Activated naive CD4-positive, alpha-beta T cell treated with anti-CD3 and anti-CD28 coated beads, Interleukin-2, amount 50 U/mL, for 72 hours (primary cell): ENCODE measurements at regions not wholly inside any gene's neighbourhood (a gene's known extent, or its start where the extent isn't known, plus 50 kb on each side); places are given as distances from the start of the nearest gene placed in this dataset.
"Not testable (repeated sequence)": the region's sequence is repeated elsewhere in the genome, so short reads cannot be mapped to it uniquely, and the experiment has no call there.

Experiments
- ATAC-seq, 2 donors: fragments of 150-1000 bp; cut with Tn5 transposase; 2 replicates each; pipeline ENCODE4 v1.10.0; 2021; ENCODE audit warnings: mild to moderate bottlenecking in 2 of 2, moderate library complexity in 2 of 2
- DNase-seq, 2 donors: peaks; one replicate each; pipeline ENCODE4 v3.0.0; 2021 to 2022; ENCODE audit warnings: low spot score in 2 of 2
- H3K27ac Mint-ChIP-seq, 2 donors: one replicate each; pipeline ENCODE4 v1.8.0; 2022; ENCODE audit warnings: mild to moderate bottlenecking in 2 of 2, mixed read lengths in 2 of 2
- H3K36me3 Mint-ChIP-seq, 2 donors: one replicate each; pipeline ENCODE4 v1.8.0; 2022; ENCODE audit warnings: mixed read lengths in 2 of 2
- H3K9me3 Mint-ChIP-seq, 2 donors: one replicate each; pipeline ENCODE4 v1.8.0; 2022; ENCODE audit warnings: mixed read lengths in 2 of 2

DNA sequence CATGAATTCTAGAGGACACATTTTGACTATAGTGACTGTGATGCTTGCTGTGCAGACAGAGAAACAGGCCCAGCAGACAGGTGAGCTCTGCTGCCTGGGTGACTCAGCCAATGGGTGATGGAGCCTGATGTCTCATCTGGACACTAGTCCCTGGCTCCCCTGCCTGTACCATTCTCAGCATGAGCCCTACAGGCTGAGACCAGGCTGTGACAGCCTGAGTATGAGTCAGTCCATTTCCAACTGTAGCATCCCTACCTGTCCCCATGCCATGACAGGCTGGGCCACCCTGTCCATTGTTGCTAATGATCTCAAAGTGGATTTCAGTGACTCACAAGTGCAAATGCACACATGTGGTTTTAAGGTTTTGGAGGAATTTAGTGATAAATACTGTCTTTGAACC lies 102.5 kb upstream of the EEF2KMT start:
- H3K27ac Mint-ChIP-seq: no peak overlapping the region
- no peak for DNase-seq
- no peaks in the 10 kb centered on the region for H3K36me3 Mint-ChIP-seq
- no peaks in the 10 kb centered on the region for H3K9me3 Mint-ChIP-seq
- no peak for ATAC-seq

DNA sequence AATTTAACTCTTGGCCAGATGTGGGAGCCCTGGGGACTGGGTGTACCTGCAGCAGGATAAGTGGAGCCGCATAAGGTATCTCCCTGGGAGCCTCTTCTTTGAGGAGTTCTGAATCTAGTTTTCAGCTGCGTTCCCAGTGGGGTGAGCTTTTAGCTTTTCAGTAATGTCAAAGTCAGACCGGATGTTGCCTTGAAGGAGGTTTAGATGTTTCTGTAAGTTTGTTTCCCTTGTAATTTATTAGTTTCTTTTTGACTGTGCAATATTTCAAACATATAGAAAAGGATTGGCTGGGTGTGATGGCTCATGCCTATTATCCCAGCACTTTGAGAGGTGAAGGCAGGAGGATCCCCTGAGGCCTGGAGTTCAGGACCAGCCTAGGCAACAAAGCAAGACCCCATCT lies 98.6 kb upstream of the EEF2KMT start:
- H3K27ac Mint-ChIP-seq: no peak overlapping the region
- ATAC-seq (no peak), DNase-seq (no peak)
- no peaks in the 10 kb centered on the region for H3K36me3 Mint-ChIP-seq
- H3K9me3 Mint-ChIP-seq: no peaks in the 10 kb centered on the region

DNA sequence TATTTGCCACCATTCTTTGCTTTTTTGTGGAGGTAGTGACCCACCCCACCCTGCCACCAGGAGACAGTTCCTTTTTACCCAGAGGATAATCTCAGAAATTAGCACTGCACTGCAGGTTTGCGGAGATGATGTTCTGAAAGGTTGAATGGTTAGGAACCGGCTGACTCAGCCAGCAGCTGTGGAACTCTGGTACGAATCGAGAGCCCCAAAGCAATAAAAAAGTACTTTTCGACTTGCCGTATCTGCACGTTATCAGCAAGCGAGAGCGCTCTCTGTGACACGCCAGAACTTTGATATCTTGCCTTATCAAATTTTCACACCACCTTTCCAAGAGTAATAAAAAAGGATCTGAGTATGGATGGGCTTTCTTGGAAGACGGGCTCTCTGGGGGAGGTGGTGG lies 96.3 kb upstream of the EEF2KMT start:
- no peaks in the 10 kb centered on the region for H3K9me3 Mint-ChIP-seq

DNA sequence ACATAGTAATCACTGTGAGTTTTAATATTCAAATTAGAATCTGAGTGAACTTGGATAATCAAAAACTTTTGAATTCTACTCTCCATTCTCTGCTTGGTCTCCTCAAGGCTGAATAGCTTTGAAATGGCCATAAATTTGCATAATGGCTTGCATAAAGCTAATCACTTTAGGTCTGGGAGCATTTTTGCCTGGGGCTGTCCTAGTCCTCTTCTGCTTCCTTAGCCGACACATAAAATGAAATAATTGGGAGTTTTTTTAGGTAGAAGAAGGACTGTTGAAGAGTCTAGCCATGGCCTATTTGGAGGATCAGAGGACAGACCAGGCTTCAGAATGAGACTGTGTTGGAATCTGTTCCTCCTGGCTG lies 91.4 kb upstream of the EEF2KMT start:
- Mint-ChIP-seq H3K36me3 (no peaks in the 10 kb centered on the region), H3K9me3 (no peaks in the 10 kb centered on the region), H3K27ac (no peak overlapping the region)
- DNase-seq (no peak), ATAC-seq (no peak)

More for the DNA sequence above, 96.3 kb upstream of the EEF2KMT start:
- ATAC-seq (no peak), DNase-seq (no peak)
- H3K27ac Mint-ChIP-seq: no peak overlapping the region
- no peaks in the 10 kb centered on the region for H3K36me3 Mint-ChIP-seq

DNA sequence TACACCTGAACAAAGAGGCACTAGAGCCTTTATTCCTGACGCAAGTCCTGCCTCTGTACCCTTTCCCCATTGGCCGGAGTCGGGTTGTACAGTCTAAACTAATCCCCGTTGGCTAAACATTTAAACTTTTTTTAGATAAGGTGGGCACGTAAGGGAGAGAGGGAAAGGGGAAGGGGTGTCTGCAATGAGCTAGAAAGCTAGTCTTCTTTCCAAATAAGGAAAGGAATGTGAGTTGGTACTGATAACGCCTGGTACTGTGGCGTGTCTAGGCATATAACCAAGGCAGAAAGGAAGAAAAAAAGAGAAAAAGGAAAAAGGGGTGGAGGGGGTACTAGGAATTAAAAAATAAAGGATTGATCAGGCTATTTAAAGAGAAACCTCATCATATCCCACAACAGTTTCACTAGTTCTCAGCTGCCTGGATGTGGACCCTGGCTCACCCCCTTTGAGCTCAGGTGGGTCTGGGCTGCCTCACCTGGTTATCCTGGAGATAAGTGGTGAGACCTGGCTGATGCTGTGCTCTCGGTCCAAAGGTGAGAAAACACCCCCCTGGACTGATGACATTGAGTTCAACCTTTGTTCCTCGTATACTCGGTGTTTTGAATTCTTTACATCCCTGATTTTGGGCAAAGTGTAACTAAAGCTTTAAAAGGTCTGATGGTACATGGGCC lies 90.9 kb upstream of the EEF2KMT start:
- Mint-ChIP-seq H3K27ac (no peak overlapping the region), H3K36me3 (no peaks in the 10 kb centered on the region), H3K9me3 (no peaks in the 10 kb centered on the region)
- ATAC-seq (no peak), DNase-seq (no peak)

DNA sequence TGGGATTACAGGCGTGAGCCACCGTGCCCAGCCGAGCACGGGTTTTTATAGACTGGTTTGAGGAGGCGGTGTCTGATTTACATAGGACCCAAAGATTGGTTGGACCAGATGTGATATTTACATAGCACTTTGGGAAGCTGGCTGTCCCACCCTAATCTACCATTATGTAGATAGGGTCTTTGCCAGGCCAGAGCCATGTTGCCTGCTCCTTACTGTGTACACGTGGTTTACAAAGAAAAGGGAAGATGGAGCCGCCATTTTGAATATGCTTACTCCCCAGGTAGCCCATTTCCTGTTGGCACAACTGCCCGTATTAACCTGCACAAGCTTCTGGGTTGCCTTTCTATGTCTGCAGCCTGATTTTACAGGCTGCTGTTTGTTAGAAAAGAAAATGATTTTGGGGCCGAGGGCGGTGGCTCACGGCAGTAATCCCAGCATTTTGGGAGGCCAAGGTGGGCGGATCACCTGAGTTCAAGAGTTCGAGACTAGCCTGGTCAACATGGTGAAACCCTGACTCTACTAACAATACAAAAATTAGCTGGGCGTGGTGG lies 89.9 kb upstream of the EEF2KMT start:
- Mint-ChIP-seq H3K27ac (no peak overlapping the region), H3K36me3 (no peaks in the 10 kb centered on the region), H3K9me3 (no peaks in the 10 kb centered on the region)
- DNase-seq (no peak), ATAC-seq (no peak)

DNA sequence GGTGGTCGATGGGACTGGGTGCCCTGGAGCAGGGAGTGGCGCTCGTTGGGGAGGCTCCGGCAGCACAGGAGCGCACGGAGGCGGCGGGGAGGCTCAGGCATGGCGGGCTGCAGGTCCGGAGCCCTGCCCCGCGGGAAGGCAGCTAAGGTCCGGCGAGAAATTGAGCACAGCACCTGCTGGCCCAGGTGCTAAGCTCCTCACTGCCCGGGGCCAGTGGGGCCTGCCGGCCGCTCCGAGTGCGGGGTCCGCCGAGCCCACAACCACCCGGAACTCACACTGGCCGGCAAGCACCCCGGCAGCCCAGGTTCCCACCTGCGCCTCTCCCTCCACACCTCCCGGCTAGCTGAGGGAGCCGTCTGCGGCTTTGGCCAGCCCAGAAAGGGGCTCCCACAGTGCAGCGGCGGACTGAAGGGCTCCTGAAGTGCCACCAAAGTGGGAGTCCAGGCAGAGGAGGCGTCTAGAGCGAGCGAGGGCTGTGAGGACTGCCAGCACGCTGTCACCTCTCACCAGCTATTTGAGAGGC lies 88.8 kb upstream of the EEF2KMT start:
- H3K9me3 Mint-ChIP-seq: no peaks in the 10 kb centered on the region
- H3K36me3 Mint-ChIP-seq: no peaks in the 10 kb centered on the region
- H3K27ac Mint-ChIP-seq: no peak overlapping the region
- DNase-seq (no peak), ATAC-seq (no peak)

DNA sequence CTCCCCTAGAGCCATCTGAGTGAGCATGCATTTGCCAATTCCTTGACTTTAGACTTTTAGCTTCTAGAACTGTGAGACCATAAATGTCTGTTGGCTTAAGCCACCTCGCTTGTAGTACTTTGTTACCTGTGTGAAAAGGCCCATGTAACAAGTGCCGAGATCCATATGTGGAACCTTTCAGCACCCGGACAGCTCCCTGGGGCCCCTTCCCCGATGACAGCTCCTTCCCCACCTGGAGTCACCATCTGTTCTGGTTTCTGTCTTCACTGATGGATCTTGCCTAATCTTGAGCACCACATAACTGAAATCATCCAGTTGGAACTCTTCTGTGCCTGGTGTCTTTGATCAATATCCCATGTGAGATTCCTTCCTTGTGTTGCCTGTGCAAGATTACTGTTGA lies 78.9 kb upstream of the EEF2KMT start:
- DNase-seq: no peak
- ATAC-seq: no peak
- peaks cover 14 to 16% of the 10 kb centered on the region in 2 donors for H3K9me3 Mint-ChIP-seq
- no peak overlapping the region for H3K27ac Mint-ChIP-seq
- peaks cover 5 to 11% of the 10 kb centered on the region in 2 donors for H3K36me3 Mint-ChIP-seq

DNA sequence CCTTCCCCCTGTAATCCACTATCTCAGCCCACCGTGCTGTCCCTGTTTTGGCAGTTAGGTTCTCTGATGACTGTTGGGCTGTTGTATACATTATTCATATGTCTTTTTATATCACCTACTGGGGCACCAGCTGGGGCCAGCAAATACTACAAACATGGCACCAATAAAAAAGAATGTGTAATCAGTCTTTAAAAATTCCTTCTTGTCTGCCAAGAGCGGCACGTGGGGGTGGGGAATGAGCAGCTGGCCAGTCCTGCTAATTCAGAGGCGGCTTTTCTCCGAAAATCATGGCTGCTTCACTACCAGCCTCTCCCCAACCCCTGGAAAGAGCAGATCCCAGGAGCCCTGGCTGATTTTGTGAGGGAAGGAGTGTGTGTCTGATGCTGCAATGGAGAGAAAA lies 77.7 kb upstream of the EEF2KMT start:
- DNase-seq (no peak), ATAC-seq (no peak)
- peaks cover 14 to 16% of the 10 kb centered on the region in 2 donors for H3K9me3 Mint-ChIP-seq
- peaks cover 5 to 16% of the 10 kb centered on the region in 2 donors for H3K36me3 Mint-ChIP-seq
- no peak overlapping the region for H3K27ac Mint-ChIP-seq

DNA sequence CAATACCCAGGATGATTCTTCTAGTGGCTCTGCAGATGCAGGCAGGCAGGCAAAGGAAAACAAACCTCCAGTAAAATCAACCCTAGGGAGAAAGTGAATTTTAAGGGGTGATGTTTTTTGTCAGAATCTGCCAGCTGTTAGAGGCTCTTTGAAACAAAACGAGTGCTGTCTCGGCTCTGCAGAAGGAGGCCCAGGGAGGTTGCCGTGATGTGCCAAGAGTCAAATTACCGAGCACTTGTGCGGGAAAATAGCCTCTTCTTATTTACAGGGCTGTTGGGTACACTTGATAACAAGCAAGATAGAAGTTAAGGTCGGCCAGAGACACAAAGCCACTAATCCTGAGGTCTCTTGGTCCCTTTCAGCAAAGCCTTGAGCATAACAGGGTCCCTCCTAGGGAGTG lies 68.9 kb upstream of the EEF2KMT start:
- ATAC-seq (no peak), DNase-seq (no peak)
- no peak overlapping the region for H3K27ac Mint-ChIP-seq
- H3K36me3 Mint-ChIP-seq: peaks cover 0 to 5% of the 10 kb centered on the region in 2 donors
- peaks cover 6% of the 10 kb centered on the region in 2 donors for H3K9me3 Mint-ChIP-seq

DNA sequence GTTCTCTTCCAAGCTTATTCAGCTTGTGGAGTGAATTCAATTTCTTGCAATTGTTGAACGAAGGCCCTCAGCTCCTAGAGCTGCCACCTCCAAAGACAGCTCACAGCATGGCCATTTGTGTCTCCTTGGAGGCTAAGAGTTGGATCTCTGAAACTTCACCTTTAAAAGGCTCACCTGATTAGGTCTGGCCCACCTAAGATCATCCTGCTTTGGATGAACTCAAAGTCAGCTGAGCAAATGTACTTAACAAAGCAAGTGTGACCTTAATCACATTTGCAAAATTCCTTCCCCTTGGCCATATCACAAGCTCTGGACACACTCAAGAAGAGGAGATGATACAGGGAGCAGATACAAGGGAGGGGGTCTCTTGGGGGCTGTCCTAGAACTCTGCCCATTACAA lies 67.8 kb upstream of the EEF2KMT start:
- not testable (repeated sequence) for H3K36me3 Mint-ChIP-seq, H3K9me3 Mint-ChIP-seq, H3K27ac Mint-ChIP-seq, ATAC-seq, DNase-seq

DNA sequence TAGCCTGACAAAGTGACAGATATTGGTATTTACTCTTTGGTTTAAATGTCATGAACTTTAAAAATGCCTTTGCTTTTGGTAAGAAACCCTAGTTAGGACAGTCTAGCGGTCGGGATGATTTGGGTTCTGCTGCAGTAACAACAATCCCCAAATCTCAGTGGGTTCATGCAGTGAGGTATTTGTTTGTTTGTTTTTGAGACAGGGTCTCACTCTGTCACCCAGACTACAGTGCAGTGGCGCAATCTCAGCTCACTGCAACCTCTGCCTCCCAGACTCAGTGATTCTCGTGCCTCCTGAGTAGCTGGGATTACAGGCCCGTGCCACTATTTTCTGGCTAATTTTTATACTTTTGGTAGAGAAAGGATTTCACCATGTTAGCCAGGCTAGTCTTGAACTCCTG lies 65.2 kb upstream of the EEF2KMT start:
- H3K27ac Mint-ChIP-seq, DNase-seq, H3K9me3 Mint-ChIP-seq, H3K36me3 Mint-ChIP-seq, ATAC-seq: not testable (repeated sequence)

DNA sequence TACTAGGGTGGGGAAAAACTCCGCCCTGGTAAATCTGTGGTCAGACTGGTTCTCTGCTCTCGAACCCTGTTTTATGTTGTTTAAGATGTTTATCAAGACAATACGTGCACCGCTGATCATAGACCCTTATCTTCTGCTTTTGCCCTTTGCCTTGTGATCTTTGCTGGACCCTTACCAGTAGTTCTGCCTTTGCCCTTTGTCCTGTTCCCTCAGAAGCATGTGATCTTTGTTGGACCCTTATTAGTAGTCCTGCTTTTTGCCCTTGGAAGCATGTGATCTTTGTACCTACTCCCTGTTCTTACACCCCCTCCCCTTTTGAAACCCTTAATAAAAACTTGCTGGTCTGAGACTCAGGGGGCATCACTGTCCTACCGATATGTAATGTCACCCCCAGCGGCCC lies 64.3 kb upstream of the EEF2KMT start:
- ATAC-seq, H3K27ac Mint-ChIP-seq, H3K36me3 Mint-ChIP-seq, DNase-seq, H3K9me3 Mint-ChIP-seq: not testable (repeated sequence)

DNA sequence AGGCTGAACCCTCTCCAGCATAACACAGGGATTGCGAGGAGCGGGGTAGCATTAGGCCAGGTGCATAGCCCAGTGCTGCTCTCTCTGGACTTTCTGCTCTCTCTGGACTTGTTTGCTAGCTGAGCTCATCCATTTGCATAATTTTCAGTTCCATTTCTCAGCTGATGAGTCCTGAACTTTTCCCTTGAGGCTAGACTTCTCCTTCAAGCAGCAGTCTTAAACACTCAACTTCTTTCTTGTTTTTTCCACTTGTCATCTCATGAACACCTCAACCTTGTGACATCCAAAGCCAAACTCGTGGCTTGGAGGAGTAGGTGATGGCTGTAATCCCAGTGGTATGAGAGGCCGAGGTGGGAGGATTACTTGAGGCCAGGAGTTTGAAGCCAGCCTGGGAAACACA lies 62.4 kb upstream of the EEF2KMT start:
- not testable (repeated sequence) for ATAC-seq, DNase-seq, H3K27ac Mint-ChIP-seq

DNA sequence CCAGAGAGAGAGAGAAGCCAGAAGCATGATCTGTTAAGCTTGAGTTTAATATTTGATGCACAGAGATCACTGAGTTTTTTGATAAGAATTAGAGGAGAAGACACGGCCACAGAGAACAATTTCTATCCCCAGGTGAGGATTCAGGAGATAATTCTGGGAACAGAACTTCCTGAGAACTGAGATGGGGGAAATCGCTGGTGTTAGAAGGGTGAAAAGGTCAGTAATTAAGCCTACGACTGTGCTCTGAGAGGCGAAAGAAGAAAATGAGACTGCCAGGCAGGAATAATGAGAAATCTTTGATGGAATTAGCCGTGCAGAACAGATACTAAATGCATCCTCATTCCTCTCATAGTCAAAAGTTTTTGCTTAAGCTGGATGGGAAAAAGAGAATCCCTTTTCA lies 61.9 kb upstream of the EEF2KMT start:
- DNase-seq, H3K9me3 Mint-ChIP-seq, H3K27ac Mint-ChIP-seq, H3K36me3 Mint-ChIP-seq, ATAC-seq: not testable (repeated sequence)

More for the DNA sequence above, 62.4 kb upstream of the EEF2KMT start:
- H3K9me3 Mint-ChIP-seq, H3K36me3 Mint-ChIP-seq: not testable (repeated sequence)

DNA sequence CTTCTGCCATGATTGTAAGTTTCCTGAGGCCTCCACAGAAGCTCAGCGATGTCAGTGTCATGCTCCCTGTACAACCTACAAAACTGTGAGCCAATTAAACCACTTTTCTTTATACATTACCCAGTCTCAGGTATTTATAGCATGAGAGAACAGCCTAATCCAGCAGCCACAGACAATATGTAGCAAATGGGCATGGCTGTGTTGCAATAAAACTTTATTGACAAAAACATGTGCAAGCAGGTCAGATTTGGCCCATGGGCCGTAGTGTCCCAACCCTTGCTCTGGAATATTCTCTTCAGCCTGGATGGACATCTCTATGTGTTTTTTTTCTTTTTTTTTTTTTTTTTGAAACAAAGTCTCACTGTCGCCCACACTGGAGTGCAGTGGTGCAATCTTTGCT lies 60.9 kb upstream of the EEF2KMT start:
- Mint-ChIP-seq H3K27ac (no peak overlapping the region), H3K9me3 (peaks cover 9 to 12% of the 10 kb centered on the region in 2 donors), H3K36me3 (peaks cover 4% of the 10 kb centered on the region in 2 donors)
- DNase-seq (no peak), ATAC-seq (no peak)

DNA sequence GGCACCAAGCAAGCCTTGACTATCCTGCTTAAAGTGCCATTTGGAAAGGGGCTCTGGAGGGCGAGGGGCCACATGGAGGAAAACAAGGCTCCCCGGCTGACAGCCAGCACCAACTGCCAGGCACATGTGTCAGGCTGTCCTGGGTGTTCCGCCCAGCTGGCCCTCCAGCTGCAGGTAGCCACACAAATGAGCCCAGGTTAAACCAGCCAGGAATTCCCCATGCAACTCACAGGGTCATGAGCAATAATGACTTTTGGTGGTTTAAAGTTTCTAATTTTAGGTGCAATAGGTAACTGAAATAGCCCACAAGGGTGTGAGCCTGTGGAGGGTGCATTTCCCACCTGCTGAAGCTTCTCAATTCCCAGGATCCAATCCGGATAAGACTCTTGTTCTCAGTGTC lies 58.9 kb upstream of the EEF2KMT start:
- H3K36me3 Mint-ChIP-seq, H3K27ac Mint-ChIP-seq, DNase-seq, H3K9me3 Mint-ChIP-seq, ATAC-seq: not testable (repeated sequence)

DNA sequence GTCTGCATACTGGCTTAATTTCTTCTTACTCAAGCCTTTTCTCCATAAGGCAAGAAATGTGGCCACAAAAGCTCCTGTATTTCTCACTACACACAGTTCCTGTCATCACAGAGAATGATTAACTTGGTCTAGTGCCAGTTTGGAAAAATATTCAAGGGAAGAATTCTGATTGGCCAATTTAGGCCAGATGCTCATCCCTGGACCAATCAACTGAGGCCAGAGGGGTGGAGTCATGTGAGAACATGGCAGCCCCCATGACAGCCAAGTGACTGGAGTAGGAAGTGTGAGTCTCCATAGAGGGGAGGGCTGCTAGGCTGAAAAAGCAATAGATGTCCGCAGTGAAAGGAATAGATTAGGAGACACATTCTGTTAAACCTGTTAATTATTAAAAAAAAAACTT lies 56.4 kb upstream of the EEF2KMT start:
- H3K27ac Mint-ChIP-seq, DNase-seq, H3K36me3 Mint-ChIP-seq, H3K9me3 Mint-ChIP-seq, ATAC-seq: not testable (repeated sequence)
